ENCODE measurements at regions not wholly inside any gene's neighbourhood (a gene's known extent, or its start where the extent isn't known, plus 50 kb on each side); places are given as distances from the start of the nearest gene placed in this dataset.

GRCh38 chr2:144136297-144137010 is 383.5 kb downstream of the ZEB2 start:
- FAIRE-seq (no peak), DNase-seq (ENCODE audit: insufficient read length, low spot score) (no peak)
- TF ChIP-seq POLR2A (IDR thresholded peaks at IDR 0.05; ENCODE audit: low read depth, low read length) = no peak

GRCh38 chr2:144133936-144134665 is 385.8 kb downstream of the ZEB2 start:
- no peak for TF ChIP-seq POLR2A (IDR thresholded peaks at IDR 0.05; ENCODE audit: low read depth, low read length)
- no peak for DNase-seq (ENCODE audit: insufficient read length, low spot score)
- no peak for FAIRE-seq

- TF ChIP-seq POLR2A (IDR thresholded peaks at IDR 0.05; ENCODE audit: low read depth, low read length) = no peak
- no peak for FAIRE-seq
- no peak for DNase-seq (ENCODE audit: insufficient read length, low spot score)
These were observed 387.6 kb downstream of the ZEB2 start for GRCh38 chr2:144132357-144132756.

GRCh38 chr2:144131042-144131441 is 388.9 kb downstream of the ZEB2 start:
- DNase-seq (ENCODE audit: insufficient read length, low spot score) (no peak), FAIRE-seq (peak; percentile 66)

GRCh38 chr2:144130551-144130950 is 389.4 kb downstream of the ZEB2 start:
- no peak for TF ChIP-seq POLR2A (IDR thresholded peaks at IDR 0.05; ENCODE audit: low read depth, low read length)
- DNase-seq (ENCODE audit: insufficient read length, low spot score) (no peak), FAIRE-seq (no peak)

More at GRCh38 chr2:144131042-144131441, 388.9 kb downstream of the ZEB2 start:
- TF ChIP-seq POLR2A (IDR thresholded peaks at IDR 0.05; ENCODE audit: low read depth, low read length) = no peak

GRCh38 chr2:144128130-144128746 is 391.7 kb downstream of the ZEB2 start:
- no peak for TF ChIP-seq POLR2A (IDR thresholded peaks at IDR 0.05; ENCODE audit: low read depth, low read length)
- FAIRE-seq (no peak), DNase-seq (ENCODE audit: insufficient read length, low spot score) (no peak)

- DNase-seq (ENCODE audit: insufficient read length, low spot score) (no peak), FAIRE-seq (no peak)
- no peak for TF ChIP-seq POLR2A (IDR thresholded peaks at IDR 0.05; ENCODE audit: low read depth, low read length)
These were observed 392.2 kb downstream of the ZEB2 start for GRCh38 chr2:144127693-144128092.

GRCh38 chr2:144126302-144126701 is 393.6 kb downstream of the ZEB2 start:
- no peak for TF ChIP-seq POLR2A (IDR thresholded peaks at IDR 0.05; ENCODE audit: low read depth, low read length)
- no peak for DNase-seq (ENCODE audit: insufficient read length, low spot score)
- FAIRE-seq = no peak

GRCh38 chr2:144125751-144126150 is 394.2 kb downstream of the ZEB2 start:
- FAIRE-seq = no peak
- TF ChIP-seq POLR2A (IDR thresholded peaks at IDR 0.05; ENCODE audit: low read depth, low read length) = no peak
- DNase-seq (ENCODE audit: insufficient read length, low spot score) = no peak

GRCh38 chr2:144124882-144125281 is 395.0 kb downstream of the ZEB2 start:
- no peak for TF ChIP-seq POLR2A (IDR thresholded peaks at IDR 0.05; ENCODE audit: low read depth, low read length)
- no peak for DNase-seq (ENCODE audit: insufficient read length, low spot score)
- FAIRE-seq = no peak

- no peak for TF ChIP-seq POLR2A (IDR thresholded peaks at IDR 0.05; ENCODE audit: low read depth, low read length)
- no peak for FAIRE-seq
- no peak for DNase-seq (ENCODE audit: insufficient read length, low spot score)
These were observed 399.4 kb downstream of the ZEB2 start for GRCh38 chr2:144120487-144120886.

GRCh38 chr2:144117086-144117485 is 402.8 kb downstream of the ZEB2 start:
- no peak for DNase-seq (ENCODE audit: insufficient read length, low spot score)
- no peak for TF ChIP-seq POLR2A (IDR thresholded peaks at IDR 0.05; ENCODE audit: low read depth, low read length)
- FAIRE-seq = no peak

- no peak for TF ChIP-seq POLR2A (IDR thresholded peaks at IDR 0.05; ENCODE audit: low read depth, low read length)
- FAIRE-seq = no peak
- DNase-seq (ENCODE audit: insufficient read length, low spot score) = no peak
These were observed 404.1 kb downstream of the ZEB2 start for GRCh38 chr2:144115739-144116291.

- DNase-seq (ENCODE audit: insufficient read length, low spot score) (no peak), FAIRE-seq (peak; percentile 15)
- no peak for TF ChIP-seq POLR2A (IDR thresholded peaks at IDR 0.05; ENCODE audit: low read depth, low read length)
These were observed 405.2 kb downstream of the ZEB2 start for GRCh38 chr2:144114760-144115159.
